NOMO-1 treated with DMSO at 0.1 percent for 48 hours (cell line): ENCODE measurements at regions not wholly inside any gene's neighbourhood (a gene's known extent, or its start where the extent isn't known, plus 50 kb on each side); places are given as distances from the start of the nearest gene placed in this dataset.

Experiments used
- DNase-seq: peaks from one replicate; lab custom pipeline; 2025; ENCODE audit not compliant: unreplicated experiment; lab: John Stamatoyannopoulos, UW

- DNase-seq = no peak
These were observed 182.6 kb downstream of the EFNB2 start for GRCh38 chr13:106352850-106353249.

- DNase-seq = no peak
These were observed 184.2 kb downstream of the EFNB2 start for GRCh38 chr13:106351251-106351650.

DNA sequence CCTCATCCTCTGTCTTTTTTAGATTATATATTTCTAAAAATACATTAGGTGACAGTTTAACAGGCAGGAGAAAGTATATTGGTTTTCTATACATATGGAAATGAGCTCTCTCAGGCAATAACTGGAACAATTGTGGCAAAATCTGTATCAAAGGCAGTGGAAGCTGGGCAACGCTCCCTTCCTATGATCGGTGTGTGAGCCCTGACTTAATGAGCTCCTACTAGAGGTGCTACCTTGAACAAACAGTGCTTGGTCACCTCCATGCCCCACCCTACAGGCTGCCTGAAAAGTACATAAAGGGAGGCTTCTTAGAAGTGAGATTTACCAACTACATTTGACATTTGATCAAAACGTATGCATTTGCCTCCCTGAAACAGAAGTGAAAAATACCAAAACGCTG is 185.3 kb downstream of the EFNB2 start:
- no peak for DNase-seq

- no peak for DNase-seq
These were observed 186.2 kb downstream of the EFNB2 start for GRCh38 chr13:106349080-106349931.

GRCh38 chr13:106348075-106348840 is 187.2 kb downstream of the EFNB2 start:
- no peak for DNase-seq

DNA sequence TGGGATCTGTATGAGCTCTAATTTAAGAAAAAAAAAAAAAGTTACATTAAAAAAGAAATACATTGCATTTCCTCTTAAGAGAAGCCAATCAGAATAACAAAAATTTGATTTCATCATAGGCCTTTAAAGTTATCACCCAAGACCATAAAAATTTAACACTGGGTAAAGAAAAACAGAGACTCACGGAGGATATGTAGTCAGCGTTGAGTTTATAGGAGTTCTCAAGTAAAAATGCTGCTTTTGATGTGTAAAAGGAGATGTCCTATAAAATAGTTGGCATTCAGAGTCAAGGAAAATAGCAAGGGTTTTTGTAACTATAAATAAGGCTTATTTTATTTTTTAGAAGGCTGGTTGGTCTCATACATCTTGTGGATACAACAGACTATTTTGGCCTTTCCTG is 191.1 kb downstream of the EFNB2 start:
- no peak for DNase-seq

DNA sequence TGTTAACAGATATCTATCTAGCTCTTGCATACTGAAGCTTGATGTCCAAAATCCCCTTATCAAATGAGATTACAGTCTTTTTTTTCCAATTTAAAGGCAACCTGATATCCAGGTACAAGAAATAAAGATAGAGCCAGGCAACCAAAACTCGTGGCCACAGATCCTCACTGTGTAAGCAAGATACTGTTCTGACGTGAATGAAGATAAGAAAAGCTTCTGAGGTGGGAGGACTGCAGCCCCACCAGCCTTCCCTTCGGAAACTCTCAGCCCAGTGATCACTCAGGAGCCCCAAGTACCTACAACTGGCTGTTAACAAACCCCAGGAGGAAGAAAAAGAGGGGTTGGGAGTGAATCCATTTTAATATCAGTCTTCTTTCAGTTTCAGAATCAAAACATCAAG is 191.6 kb downstream of the EFNB2 start:
- no peak for DNase-seq

DNA sequence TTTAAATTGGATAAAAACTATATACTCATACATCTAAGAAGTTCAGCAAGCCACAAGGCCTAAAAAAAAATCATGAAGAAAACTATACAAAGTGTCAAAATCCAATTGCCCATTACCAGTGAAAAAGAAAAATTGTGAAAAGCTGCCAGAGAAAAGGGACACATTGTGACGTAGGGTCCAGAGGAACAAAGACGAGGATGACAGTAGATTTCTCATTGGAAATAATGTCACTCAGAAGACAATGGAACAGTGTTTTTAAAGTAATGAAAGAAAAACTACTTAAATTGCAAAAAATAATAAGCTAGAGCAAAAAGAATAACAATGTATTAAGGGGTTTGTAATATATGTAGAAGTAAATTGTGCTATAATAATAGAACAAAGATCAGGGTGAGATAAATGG is 195.2 kb downstream of the EFNB2 start:
- DNase-seq = no peak

DNA sequence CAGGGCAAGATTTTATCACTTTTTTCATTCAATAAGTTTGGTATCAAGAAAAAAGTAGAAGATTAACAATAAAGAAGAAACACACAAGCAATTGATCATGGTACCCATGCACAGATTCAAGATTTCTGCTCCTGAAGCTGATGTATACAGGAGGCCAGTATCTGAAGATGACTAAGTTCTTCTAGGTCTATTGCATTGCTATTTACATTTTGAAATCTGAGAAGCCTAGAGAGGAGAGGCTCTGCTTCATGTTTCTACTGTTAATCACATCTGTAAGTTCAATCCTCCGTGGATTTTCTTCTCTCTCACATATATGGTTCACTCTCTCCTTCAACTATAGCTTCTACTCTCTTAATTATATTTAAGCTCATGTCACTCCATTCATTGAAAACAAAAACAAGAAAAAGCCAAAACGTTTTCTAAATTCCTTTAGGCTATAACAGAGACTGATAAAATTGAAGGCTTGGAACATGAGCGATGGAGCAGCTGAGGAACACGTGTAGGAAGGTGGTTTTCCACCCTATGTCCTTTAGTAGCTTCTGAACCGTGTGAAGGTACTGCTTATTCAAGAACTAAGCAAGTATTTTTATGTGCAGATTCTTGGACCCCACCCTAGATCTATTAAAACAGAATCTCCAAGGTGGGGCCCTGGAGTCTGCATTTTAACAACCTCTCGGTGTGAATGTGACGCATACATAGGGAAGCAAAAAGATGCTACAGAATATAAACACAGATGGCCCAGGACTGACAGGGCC is 198.2 kb downstream of the EFNB2 start:
- no peak for DNase-seq

DNA sequence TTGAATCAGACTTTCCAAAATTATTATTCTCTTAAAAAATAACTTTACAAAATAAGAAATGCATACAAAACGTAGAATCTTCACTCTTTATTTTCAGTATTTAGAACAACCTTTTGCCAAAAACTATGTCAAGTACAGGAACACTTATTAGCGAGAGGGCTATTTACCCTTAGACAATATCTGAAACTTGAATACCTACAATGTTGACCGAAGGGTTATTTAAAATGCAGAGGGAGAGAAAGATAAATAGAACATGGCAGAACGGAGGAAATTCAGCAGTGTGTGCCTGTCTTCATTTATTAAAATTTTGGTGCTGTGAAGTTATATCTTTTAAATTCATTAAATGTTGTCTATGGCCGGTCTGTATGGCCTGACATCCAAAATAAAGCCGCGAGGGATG is 198.8 kb downstream of the EFNB2 start:
- no peak for DNase-seq

GRCh38 chr13:106332621-106333020 is 202.8 kb downstream of the EFNB2 start:
- no peak for DNase-seq

- DNase-seq = no peak
These were observed 204.3 kb downstream of the EFNB2 start for GRCh38 chr13:106331116-106331515.

GRCh38 chr13:106329941-106330340 is 205.5 kb downstream of the EFNB2 start:
- DNase-seq = no peak

DNA sequence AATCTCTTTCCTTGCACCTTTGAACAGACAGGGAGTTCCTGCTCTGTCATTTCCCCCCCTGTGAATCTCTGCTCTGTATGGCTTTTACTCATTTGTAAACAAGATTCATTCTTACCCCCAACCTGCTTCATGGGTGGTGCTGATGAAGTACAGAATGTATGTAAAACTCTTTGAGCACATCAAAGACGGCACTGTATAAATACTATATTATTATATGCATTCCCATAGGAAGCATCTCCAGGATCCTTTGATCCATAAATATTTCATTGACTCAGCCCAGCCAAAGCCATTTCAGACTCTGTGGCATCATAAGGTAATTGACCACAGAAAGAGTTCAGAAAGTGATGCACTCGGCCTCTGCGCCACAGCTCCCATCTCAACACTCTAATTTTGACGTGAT is 208.7 kb downstream of the EFNB2 start:
- DNase-seq = no peak

GRCh38 chr13:106324444-106324843 is 211.0 kb downstream of the EFNB2 start:
- no peak for DNase-seq

GRCh38 chr13:106322628-106323027 is 212.8 kb downstream of the EFNB2 start:
- DNase-seq = no peak

GRCh38 chr13:106318941-106319411 is 216.5 kb downstream of the EFNB2 start:
- DNase-seq = peak; percentile 49

DNA sequence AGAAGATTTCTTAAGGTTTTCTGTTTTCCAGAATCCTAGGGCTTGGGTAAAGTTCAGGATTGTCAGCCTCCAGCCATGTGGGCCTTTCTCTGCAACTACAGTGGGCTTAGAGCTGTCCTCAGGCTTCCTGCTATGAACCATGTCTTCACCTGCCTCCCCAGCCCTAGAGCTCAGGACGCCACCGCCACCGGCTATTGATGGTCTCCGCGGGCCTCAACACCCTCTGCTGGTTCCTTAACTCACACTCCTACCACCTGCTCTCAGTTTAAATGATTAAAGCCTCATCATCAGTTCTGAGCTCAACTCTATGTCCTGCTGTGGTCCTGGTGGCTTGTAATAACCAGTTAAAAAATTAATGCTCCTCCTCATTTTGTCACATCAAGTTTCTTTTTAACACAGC is 221.0 kb downstream of the EFNB2 start:
- DNase-seq = no peak

DNA sequence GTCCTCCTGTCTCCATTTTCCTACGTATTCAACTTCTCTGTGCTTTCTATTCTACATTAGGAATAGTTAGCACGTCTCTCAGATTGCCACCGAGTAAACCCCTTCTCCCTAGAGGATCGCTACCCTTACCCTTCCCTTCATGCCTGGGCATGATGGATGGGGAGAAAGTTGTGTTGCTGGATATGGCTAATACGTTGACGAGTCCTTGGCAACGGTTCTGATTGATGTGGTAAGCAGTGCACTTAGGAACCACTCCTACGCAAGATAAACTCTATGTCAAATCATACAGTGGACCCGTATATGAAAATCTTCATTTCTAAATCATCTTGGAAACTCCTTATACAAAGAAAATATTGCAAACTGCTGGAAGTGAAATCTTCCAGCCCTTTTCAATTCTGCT is 224.5 kb downstream of the EFNB2 start:
- DNase-seq = no peak

DNA sequence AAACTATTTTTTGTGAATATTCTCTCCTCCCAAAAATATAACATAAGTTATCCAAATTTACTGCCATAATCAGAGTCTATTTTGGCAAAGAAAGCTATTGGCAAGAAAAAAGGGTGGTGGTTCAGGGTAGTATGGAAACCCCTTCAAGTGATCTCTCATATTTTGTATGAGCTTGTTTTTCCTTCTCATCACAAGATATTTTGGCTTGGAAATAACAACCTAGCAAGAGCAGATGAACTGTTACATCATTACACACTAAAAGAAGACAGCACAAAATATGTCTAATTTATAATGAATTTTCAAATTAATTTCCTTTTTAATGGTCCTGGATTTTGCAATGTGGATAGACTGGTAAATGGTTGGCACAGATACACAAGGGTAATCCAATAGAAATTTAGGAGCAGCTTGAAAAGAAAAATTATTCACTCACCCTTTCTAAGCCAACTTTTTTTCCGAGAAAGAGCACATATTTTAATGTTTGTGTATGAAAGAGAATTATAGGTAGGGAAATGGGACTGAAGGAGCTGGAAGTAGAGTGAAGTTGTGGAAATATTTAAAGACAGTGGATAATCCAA is 225.1 kb downstream of the EFNB2 start:
- no peak for DNase-seq

DNA sequence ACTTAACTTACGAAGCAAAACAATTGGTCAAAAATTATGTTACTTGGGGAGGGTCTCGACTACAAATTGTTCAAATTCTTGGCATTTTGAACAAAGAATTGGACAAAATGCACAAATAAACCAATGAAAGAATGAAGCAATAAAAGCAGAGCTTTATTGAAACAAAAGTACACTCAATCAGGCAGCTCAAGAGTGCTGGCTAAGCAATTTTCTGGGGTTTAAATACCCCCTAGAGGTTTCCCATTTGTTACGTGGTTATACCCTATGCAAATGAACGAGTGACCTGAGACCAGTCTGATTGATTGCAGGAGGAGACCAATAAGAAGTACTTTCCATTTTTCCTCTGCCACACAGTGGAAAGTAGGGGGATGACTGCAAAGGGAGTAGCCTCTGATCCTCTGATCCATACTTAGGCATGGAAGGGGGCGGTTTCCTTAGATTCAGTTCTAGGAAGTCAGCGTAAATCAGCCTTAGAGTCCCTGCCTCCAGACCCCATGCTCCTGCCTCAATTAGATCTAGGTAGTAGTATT is 228.6 kb downstream of the EFNB2 start:
- no peak for DNase-seq
